EL (cell line): ENCODE measurements at regions not wholly inside any gene's neighbourhood (a gene's known extent, or its start where the extent isn't known, plus 50 kb on each side); places are given as distances from the start of the nearest gene placed in this dataset.
"Not testable (repeated sequence)": the region's sequence is repeated elsewhere in the genome, so short reads cannot be mapped to it uniquely, and the experiment has no call there.

Experiments used
- DNase-seq: peaks from one replicate; pipeline ENCODE4 v3.0.0-alpha.2; 2016

- DNase-seq = no peak
Observed at GRCh38 chr17:22507823-22508222, 815.5 kb downstream of the KCNJ18 start.

- no peak for DNase-seq
Observed at GRCh38 chr17:22510504-22510903, 818.2 kb downstream of the KCNJ18 start.

GRCh38 chr17:22511431-22511830 is 819.1 kb downstream of the KCNJ18 start:
- no peak for DNase-seq

- DNase-seq = no peak
Observed at GRCh38 chr17:22512057-22512456, 819.7 kb downstream of the KCNJ18 start.

GRCh38 chr17:22512506-22512905 is 820.2 kb downstream of the KCNJ18 start:
- no peak for DNase-seq

- DNase-seq = no peak
Observed at GRCh38 chr17:22512997-22513538, 820.7 kb downstream of the KCNJ18 start.

- no peak for DNase-seq
Observed at GRCh38 chr17:22514315-22514714, 822.0 kb downstream of the KCNJ18 start.

GRCh38 chr17:22514767-22515320 is 822.5 kb downstream of the KCNJ18 start:
- no peak for DNase-seq

GRCh38 chr17:22515599-22515998 is 823.3 kb downstream of the KCNJ18 start:
- no peak for DNase-seq

- no peak for DNase-seq
Observed at GRCh38 chr17:22516861-22517636, 824.7 kb downstream of the KCNJ18 start.

GRCh38 chr17:22517716-22518115 is 825.4 kb downstream of the KCNJ18 start:
- no peak for DNase-seq

GRCh38 chr17:22518185-22518584 is 825.9 kb downstream of the KCNJ18 start:
- DNase-seq = no peak

- not testable (repeated sequence) for DNase-seq
Observed at GRCh38 chr17:22548873-22549272, 856.5 kb downstream of the KCNJ18 start.

- DNase-seq = not testable (repeated sequence)
Observed at GRCh38 chr17:22551695-22552415, 859.5 kb downstream of the KCNJ18 start.

- DNase-seq = no peak
Observed at GRCh38 chr17:22569459-22570143, 877.3 kb downstream of the KCNJ18 start.

- no peak for DNase-seq
Observed at GRCh38 chr17:22570144-22570845, 878.0 kb downstream of the KCNJ18 start.

GRCh38 chr17:22599322-22599721 is 907.0 kb downstream of the KCNJ18 start:
- DNase-seq = no peak

GRCh38 chr17:22600644-22601298 is 908.4 kb downstream of the KCNJ18 start:
- DNase-seq = peak; percentile 5
